ENCODE measurements at regions not wholly inside any gene's neighbourhood (a gene's known extent, or its start where the extent isn't known, plus 50 kb on each side); places are given as distances from the start of the nearest gene placed in this dataset.

DNA sequence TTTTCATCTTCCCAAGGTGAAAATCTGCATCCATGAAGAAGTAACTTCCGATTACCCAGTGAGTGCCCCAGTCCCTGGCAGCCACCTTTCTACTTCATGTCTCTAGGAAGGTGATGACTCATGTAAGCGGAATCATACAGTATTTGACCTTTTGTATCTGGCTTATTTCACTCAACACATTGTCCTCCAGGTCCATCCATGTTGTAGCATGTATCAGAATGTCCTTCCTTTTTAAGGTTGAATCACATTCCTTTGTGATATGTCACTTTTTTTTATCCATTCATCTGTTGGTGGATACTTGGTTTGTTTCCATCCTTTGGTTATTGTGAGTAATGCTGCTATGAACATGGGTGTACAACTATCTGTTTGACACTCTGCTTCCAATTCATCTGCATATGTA, 176.3 kb upstream of the CDYL start (continued):
- TF ChIP-seq, protein P1, sequence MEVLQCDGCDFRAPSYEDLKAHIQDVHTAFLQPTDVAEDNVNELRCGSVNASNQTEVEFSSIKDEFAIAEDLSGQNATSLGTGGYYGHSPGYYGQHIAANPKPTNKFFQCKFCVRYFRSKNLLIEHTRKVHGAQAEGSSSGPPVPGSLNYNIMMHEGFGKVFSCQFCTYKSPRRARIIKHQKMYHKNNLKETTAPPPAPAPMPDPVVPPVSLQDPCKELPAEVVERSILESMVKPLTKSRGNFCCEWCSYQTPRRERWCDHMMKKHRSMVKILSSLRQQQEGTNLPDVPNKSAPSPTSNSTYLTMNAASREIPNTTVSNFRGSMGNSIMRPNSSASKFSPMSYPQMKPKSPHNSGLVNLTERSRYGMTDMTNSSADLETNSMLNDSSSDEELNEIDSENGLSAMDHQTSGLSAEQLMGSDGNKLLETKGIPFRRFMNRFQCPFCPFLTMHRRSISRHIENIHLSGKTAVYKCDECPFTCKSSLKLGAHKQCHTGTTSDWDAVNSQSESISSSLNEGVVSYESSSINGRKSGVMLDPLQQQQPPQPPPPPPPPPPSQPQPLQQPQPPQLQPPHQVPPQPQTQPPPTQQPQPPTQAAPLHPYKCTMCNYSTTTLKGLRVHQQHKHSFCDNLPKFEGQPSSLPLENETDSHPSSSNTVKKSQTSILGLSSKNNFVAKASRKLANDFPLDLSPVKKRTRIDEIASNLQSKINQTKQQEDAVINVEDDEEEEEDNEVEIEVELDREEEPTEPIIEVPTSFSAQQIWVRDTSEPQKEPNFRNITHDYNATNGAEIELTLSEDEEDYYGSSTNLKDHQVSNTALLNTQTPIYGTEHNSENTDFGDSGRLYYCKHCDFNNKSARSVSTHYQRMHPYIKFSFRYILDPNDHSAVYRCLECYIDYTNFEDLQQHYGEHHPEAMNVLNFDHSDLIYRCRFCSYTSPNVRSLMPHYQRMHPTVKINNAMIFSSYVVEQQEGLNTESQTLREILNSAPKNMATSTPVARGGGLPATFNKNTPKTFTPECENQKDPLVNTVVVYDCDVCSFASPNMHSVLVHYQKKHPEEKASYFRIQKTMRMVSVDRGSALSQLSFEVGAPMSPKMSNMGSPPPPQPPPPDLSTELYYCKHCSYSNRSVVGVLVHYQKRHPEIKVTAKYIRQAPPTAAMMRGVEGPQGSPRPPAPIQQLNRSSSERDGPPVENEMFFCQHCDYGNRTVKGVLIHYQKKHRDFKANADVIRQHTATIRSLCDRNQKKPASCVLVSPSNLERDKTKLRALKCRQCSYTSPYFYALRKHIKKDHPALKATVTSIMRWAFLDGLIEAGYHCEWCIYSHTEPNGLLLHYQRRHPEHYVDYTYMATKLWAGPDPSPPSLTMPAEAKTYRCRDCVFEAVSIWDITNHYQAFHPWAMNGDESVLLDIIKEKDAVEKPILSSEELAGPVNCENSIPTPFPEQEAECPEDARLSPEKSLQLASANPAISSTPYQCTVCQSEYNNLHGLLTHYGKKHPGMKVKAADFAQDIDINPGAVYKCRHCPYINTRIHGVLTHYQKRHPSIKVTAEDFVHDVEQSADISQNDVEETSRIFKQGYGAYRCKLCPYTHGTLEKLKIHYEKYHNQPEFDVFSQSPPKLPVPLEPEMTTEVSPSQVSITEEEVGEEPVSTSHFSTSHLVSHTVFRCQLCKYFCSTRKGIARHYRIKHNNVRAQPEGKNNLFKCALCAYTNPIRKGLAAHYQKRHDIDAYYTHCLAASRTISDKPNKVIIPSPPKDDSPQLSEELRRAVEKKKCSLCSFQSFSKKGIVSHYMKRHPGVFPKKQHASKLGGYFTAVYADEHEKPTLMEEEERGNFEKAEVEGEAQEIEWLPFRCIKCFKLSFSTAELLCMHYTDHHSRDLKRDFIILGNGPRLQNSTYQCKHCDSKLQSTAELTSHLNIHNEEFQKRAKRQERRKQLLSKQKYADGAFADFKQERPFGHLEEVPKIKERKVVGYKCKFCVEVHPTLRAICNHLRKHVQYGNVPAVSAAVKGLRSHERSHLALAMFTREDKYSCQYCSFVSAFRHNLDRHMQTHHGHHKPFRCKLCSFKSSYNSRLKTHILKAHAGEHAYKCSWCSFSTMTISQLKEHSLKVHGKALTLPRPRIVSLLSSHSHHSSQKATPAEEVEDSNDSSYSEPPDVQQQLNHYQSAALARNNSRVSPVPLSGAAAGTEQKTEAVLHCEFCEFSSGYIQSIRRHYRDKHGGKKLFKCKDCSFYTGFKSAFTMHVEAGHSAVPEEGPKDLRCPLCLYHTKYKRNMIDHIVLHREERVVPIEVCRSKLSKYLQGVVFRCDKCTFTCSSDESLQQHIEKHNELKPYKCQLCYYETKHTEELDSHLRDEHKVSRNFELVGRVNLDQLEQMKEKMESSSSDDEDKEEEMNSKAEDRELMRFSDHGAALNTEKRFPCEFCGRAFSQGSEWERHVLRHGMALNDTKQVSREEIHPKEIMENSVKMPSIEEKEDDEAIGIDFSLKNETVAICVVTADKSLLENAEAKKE (CRISPR knock-in tag; IDR thresholded peaks at IDR 0.05), result no peak
- TF ChIP-seq EZH2 (IDR thresholded peaks at IDR 0.05; ENCODE audit: low read depth, unreplicated experiment) (no peak), STAT1 (IDR thresholded peaks at IDR 0.05; ENCODE audit: unreplicated experiment) (no peak), CREB1 (CRISPR knock-in tag; IDR thresholded peaks at IDR 0.05; ENCODE audit: low read depth) (no peak)
- TF ChIP-seq, protein P2, sequence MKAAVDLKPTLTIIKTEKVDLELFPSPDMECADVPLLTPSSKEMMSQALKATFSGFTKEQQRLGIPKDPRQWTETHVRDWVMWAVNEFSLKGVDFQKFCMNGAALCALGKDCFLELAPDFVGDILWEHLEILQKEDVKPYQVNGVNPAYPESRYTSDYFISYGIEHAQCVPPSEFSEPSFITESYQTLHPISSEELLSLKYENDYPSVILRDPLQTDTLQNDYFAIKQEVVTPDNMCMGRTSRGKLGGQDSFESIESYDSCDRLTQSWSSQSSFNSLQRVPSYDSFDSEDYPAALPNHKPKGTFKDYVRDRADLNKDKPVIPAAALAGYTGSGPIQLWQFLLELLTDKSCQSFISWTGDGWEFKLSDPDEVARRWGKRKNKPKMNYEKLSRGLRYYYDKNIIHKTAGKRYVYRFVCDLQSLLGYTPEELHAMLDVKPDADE (IDR thresholded peaks at IDR 0.05), result no peak

DNA sequence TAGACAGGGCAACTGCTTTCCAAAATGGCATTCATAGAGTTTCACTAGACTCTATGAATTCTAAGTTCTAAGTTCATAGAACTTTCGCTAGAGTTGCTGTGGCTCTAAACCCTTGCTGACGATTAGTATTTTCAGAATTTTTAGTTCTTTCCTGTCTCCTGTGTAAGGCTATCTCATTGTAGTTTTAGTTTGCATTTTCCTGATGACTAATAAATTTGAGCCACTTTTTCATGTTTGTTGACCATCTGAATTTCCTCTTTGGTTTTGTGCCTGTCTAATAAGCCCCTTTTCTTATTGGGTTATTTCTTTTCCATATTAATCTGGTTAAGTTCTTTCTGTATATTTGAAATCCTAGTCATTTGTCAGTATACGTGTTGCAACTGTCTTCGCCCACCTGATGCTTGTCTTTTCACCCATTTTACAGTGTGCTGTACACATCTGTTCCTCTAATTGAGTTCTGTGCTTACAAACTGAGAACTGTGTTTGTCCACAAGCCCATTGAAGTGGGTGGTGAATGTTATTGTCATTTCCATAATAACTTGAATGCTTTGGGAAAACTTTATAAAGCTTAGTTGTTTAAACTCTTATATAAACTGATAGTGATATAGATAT, 177.7 kb upstream of the CDYL start:
- no peak overlapping the region for H3K27ac Mint-ChIP-seq
- TF ChIP-seq ZNF331 (CRISPR knock-in tag; IDR thresholded peaks at IDR 0.05; ENCODE audit: low read depth), result no peak
- TF ChIP-seq EZH2 (IDR thresholded peaks at IDR 0.05; ENCODE audit: low read depth, unreplicated experiment), result no peak
- no peak for TF ChIP-seq JUNB (IDR thresholded peaks at IDR 0.05; ENCODE audit: unreplicated experiment)
- no peak for TF ChIP-seq ZNF114 (CRISPR knock-in tag; IDR thresholded peaks at IDR 0.05)
- TF ChIP-seq STAT1 (IDR thresholded peaks at IDR 0.05; ENCODE audit: unreplicated experiment), result no peak
- TF ChIP-seq POLR2AphosphoS5 (IDR thresholded peaks at IDR 0.05; ENCODE audit: low read depth), result no peak
- TF ChIP-seq NANOG (IDR thresholded peaks at IDR 0.05; ENCODE audit: borderline replicate concordance), result no peak
- no peak for TF ChIP-seq CREB1 (CRISPR knock-in tag; IDR thresholded peaks at IDR 0.05; ENCODE audit: low read depth)
- TF ChIP-seq EZH2phosphoT487 (IDR thresholded peaks at IDR 0.05; ENCODE audit: unreplicated experiment), result no peak
- TF ChIP-seq, protein P2 (IDR thresholded peaks at IDR 0.05), result no peak
- TF ChIP-seq, protein P3, sequence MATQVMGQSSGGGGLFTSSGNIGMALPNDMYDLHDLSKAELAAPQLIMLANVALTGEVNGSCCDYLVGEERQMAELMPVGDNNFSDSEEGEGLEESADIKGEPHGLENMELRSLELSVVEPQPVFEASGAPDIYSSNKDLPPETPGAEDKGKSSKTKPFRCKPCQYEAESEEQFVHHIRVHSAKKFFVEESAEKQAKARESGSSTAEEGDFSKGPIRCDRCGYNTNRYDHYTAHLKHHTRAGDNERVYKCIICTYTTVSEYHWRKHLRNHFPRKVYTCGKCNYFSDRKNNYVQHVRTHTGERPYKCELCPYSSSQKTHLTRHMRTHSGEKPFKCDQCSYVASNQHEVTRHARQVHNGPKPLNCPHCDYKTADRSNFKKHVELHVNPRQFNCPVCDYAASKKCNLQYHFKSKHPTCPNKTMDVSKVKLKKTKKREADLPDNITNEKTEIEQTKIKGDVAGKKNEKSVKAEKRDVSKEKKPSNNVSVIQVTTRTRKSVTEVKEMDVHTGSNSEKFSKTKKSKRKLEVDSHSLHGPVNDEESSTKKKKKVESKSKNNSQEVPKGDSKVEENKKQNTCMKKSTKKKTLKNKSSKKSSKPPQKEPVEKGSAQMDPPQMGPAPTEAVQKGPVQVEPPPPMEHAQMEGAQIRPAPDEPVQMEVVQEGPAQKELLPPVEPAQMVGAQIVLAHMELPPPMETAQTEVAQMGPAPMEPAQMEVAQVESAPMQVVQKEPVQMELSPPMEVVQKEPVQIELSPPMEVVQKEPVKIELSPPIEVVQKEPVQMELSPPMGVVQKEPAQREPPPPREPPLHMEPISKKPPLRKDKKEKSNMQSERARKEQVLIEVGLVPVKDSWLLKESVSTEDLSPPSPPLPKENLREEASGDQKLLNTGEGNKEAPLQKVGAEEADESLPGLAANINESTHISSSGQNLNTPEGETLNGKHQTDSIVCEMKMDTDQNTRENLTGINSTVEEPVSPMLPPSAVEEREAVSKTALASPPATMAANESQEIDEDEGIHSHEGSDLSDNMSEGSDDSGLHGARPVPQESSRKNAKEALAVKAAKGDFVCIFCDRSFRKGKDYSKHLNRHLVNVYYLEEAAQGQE (IDR thresholded peaks at IDR 0.05; ENCODE audit: unreplicated experiment), result no peak

More for the DNA sequence above, 177.7 kb upstream of the CDYL start:
- H3K27ac ChIP-seq (ENCODE audit: low read depth), result no peak overlapping the region
- Mint-ChIP-seq H3K4me1 (no peaks in the 10 kb centered on the region; the same call in 2 of the 3 replicates), H3K9me3 (no peaks in the 10 kb centered on the region), H3K36me3 (ENCODE audit: low read depth) (no peaks in the 10 kb centered on the region; the same call in 2 of the 3 replicates), H3K27me3 (ENCODE audit: insufficient read depth, low read depth, poor library complexity) (peaks cover 1% of the 10 kb centered on the region), H3K4me3 (no peak overlapping the region)
- H3K79me2 ChIP-seq (replicated peaks; ENCODE audit: insufficient read depth), result no peaks in the 10 kb centered on the region
- H4K20me1 ChIP-seq (replicated peaks; ENCODE audit: insufficient read depth), result no peaks in the 10 kb centered on the region
- H3K36me3 ChIP-seq (ENCODE audit: insufficient read depth), result no peaks in the 10 kb centered on the region
- no peaks in the 10 kb centered on the region for H3K27me3 ChIP-seq (ENCODE audit: insufficient read depth)
- no peak overlapping the region for H3K4me2 ChIP-seq
- DNase-seq (ENCODE audit: low spot score), result no peak
- H3F3A ChIP-seq (replicated peaks; ENCODE audit: low read depth), result no peaks in the 10 kb centered on the region
- ATAC-seq, result no peak
- H2AFZ ChIP-seq, result no peak overlapping the region
- H3K9me2 ChIP-seq (ENCODE audit: insufficient read depth), result no peaks in the 10 kb centered on the region
- no peaks in the 10 kb centered on the region for H3K4me1 ChIP-seq (ENCODE audit: insufficient read depth)
- no peak overlapping the region for H3K4me3 ChIP-seq

Data from GM23338 (cell line).